ENCODE measurements at regions not wholly inside any gene's neighbourhood (a gene's known extent, or its start where the extent isn't known, plus 50 kb on each side); places are given as distances from the start of the nearest gene placed in this dataset.
"Not testable (repeated sequence)": the region's sequence is repeated elsewhere in the genome, so short reads cannot be mapped to it uniquely, and the experiment has no call there.

DNA sequence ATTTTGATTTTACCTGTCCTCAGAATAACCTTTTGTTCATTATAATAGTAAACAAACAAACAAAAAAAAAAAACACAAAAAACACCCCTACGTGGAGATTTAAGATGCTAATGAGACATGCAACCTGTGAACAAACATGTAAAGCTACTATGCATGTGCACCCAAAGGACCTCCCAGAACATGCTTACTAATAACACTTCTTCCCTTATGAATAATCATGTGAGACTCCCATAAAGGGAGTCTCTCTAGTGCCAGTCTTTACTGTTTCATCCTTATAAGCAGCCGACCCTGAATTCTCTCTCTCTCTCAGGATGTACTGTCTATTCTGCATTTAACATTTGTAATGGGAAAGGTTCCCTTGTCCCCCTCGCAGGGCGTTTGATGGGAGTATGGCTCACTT, 1051.1 kb downstream of the PCDH17 start:
- H3K27ac ChIP-seq (ENCODE audit: low read length), result no peak overlapping the region
- DNase-seq, result no peak
- H3K27me3 ChIP-seq (replicated peaks in 1 of 2; ENCODE audit: control insufficient read depth in 2 of 2, extremely low read depth in 1 of 2, insufficient read depth in 2 of 2, low read length in 1 of 2), result no peaks in the 10 kb centered on the region
- H3K9me3 Mint-ChIP-seq, result peaks cover 13 to 21% (median 13%) of the 10 kb centered on the region in 3 donors
- H3K27ac Mint-ChIP-seq, result no peak overlapping the region
- H3K4me3 Mint-ChIP-seq, result no peak overlapping the region
- H3K4me1 Mint-ChIP-seq, result no peaks in the 10 kb centered on the region
- H3K4me3 ChIP-seq (ENCODE audit: control insufficient read depth in 1 of 2, extremely low read depth in 1 of 2, low read length in 1 of 2), result no peak overlapping the region
- no peaks in the 10 kb centered on the region for H3K36me3 Mint-ChIP-seq
- no peaks in the 10 kb centered on the region for H3K36me3 ChIP-seq (ENCODE audit: control insufficient read depth in 2 of 2, extremely low read depth in 1 of 2, insufficient read depth in 1 of 2, low read length in 1 of 2)
- H3K27me3 Mint-ChIP-seq, result no peaks in the 10 kb centered on the region
- no peaks in the 10 kb centered on the region for H3K4me1 ChIP-seq (ENCODE audit: control insufficient read depth in 1 of 2, extremely low read depth in 1 of 2, insufficient read depth in 2 of 2, low read length in 2 of 2)
- WGBS (ENCODE audit: insufficient coverage), result 83% methylated on average over 1 of the region's 4 CpGs
- H3K9me3 ChIP-seq, result no peaks in the 10 kb centered on the region
- no peak for ATAC-seq (replicated peaks in 1 of 4)
- ChIA-PET CTCF (no interaction called here), POLR2A (no interaction called here)

DNA sequence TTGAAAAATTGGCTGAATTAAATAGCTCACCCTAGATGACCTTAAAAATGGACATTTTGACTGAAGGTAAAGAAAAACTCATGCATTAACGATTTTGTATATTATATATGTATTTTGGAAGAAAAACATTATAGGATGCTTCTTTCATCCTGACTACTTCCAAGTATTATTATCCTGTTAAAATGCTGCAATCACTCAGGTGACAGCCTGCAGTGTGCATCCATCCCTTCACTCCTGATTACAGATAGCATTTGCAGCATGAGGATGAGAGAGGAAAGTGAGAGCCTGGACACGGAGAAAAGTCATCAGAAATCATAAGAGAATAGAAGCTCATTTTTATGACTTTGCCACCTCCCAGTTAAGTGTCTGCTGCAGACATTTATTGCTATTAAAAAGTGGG, 1055.6 kb downstream of the PCDH17 start:
- H3K9me3 Mint-ChIP-seq, result peaks cover 10 to 19% (median 14%) of the 10 kb centered on the region in 3 donors
- WGBS (ENCODE audit: insufficient coverage), result no CpG with 5 or more reads among the region's 2 CpGs
- H3K36me3 ChIP-seq (ENCODE audit: control insufficient read depth in 2 of 2, extremely low read depth in 1 of 2, insufficient read depth in 1 of 2, low read length in 1 of 2), result no peaks in the 10 kb centered on the region
- H3K27me3 ChIP-seq (replicated peaks in 1 of 2; ENCODE audit: control insufficient read depth in 2 of 2, extremely low read depth in 1 of 2, insufficient read depth in 2 of 2, low read length in 1 of 2), result no peaks in the 10 kb centered on the region
- POLR2A ChIA-PET, result no interaction called here
- CTCF ChIA-PET, result no interaction called here
- H3K4me1 ChIP-seq (ENCODE audit: control insufficient read depth in 1 of 2, extremely low read depth in 1 of 2, insufficient read depth in 2 of 2, low read length in 2 of 2), result no peaks in the 10 kb centered on the region
- H3K9me3 ChIP-seq, result no peaks in the 10 kb centered on the region
- ATAC-seq (replicated peaks in 1 of 4) (no peak), DNase-seq (no peak)
- H3K4me1 Mint-ChIP-seq, result no peaks in the 10 kb centered on the region
- no peaks in the 10 kb centered on the region for H3K27me3 Mint-ChIP-seq
- no peak overlapping the region for H3K27ac ChIP-seq (ENCODE audit: low read length)
- no peak overlapping the region for H3K4me3 Mint-ChIP-seq
- H3K27ac Mint-ChIP-seq, result no peak overlapping the region
- H3K36me3 Mint-ChIP-seq, result no peaks in the 10 kb centered on the region
- no peak overlapping the region for H3K4me3 ChIP-seq (ENCODE audit: control insufficient read depth in 1 of 2, extremely low read depth in 1 of 2, low read length in 1 of 2)

DNA sequence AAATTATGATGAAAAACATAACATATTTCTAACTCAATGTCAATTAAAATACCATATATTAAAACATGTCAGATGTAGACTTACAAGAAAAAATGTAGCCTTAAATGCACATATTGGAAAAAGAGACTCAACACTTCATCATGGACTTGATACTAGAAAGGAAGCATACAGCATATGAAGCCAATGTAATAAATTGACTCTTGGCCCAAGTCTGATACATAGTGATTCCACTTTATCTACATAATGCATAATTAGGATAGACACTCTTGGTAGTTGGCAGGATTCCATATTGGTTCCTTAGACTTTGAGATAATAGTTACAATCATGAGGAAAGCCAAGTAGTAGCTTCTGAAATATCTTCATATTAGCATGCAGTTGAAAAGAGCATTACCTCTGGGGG, 1067.0 kb downstream of the PCDH17 start:
- H3K9me3 Mint-ChIP-seq, result peaks cover 13 to 24% (median 23%) of the 10 kb centered on the region in 3 donors
- Histone ChIP-seq H3K9me3 (no peaks in the 10 kb centered on the region), H3K36me3 (ENCODE audit: control insufficient read depth in 2 of 2, extremely low read depth in 1 of 2, insufficient read depth in 1 of 2, low read length in 1 of 2) (no peaks in the 10 kb centered on the region), H3K27me3 (replicated peaks in 1 of 2; ENCODE audit: control insufficient read depth in 2 of 2, extremely low read depth in 1 of 2, insufficient read depth in 2 of 2, low read length in 1 of 2) (no peaks in the 10 kb centered on the region), H3K4me3 (ENCODE audit: control insufficient read depth in 1 of 2, extremely low read depth in 1 of 2, low read length in 1 of 2) (no peak overlapping the region), H3K27ac (ENCODE audit: low read length) (no peak overlapping the region), H3K4me1 (ENCODE audit: control insufficient read depth in 1 of 2, extremely low read depth in 1 of 2, insufficient read depth in 2 of 2, low read length in 2 of 2) (no peaks in the 10 kb centered on the region)
- no peaks in the 10 kb centered on the region for H3K27me3 Mint-ChIP-seq
- ChIA-PET POLR2A (no interaction called here), CTCF (no interaction called here)
- ATAC-seq (replicated peaks in 1 of 4) (no peak), DNase-seq (no peak)
- H3K4me1 Mint-ChIP-seq, result no peaks in the 10 kb centered on the region
- no peak overlapping the region for H3K27ac Mint-ChIP-seq
- H3K4me3 Mint-ChIP-seq, result no peak overlapping the region
- H3K36me3 Mint-ChIP-seq, result no peaks in the 10 kb centered on the region

DNA sequence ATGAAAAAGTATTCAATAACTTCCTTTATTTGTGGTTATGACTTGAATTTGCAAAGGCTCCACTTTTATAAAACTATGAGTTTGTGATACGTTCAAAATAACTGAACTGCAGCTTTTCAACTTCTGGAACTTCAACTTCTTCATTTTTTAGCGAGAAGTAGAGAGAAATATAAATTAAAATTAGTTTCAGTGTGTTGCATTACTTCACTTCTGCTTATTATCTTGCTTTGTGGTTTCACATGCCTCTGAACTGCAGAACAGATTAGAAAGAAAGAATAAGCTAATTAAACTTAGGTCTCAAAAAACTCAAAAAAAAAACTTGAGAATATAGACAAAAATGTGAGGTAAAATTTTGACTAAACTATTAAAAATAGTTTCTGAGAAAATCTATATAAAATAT, 1073.4 kb downstream of the PCDH17 start:
- DNase-seq, result no peak
- no CpG with 5 or more reads among the region's 2 CpGs for WGBS (ENCODE audit: insufficient coverage)
- Mint-ChIP-seq H3K36me3 (no peaks in the 10 kb centered on the region), H3K4me3 (no peak overlapping the region), H3K4me1 (no peaks in the 10 kb centered on the region), H3K27ac (no peak overlapping the region), H3K27me3 (no peaks in the 10 kb centered on the region), H3K9me3 (peaks cover 7 to 24% (median 9%) of the 10 kb centered on the region in 3 donors)
- H3K36me3 ChIP-seq (ENCODE audit: control insufficient read depth in 2 of 2, extremely low read depth in 1 of 2, insufficient read depth in 1 of 2, low read length in 1 of 2), result no peaks in the 10 kb centered on the region
- ChIA-PET CTCF (interaction anchor here in 1 of 2 donors (0.6 kb wide), 1 partner anchor 61 kb away, joined by 9 read pairs; no protein-coding TSS in a partner anchor), POLR2A (no interaction called here)
- H3K4me3 ChIP-seq (ENCODE audit: control insufficient read depth in 1 of 2, extremely low read depth in 1 of 2, low read length in 1 of 2), result no peak overlapping the region
- ATAC-seq (replicated peaks in 1 of 4), result no peak
- H3K27me3 ChIP-seq (replicated peaks in 1 of 2; ENCODE audit: control insufficient read depth in 2 of 2, extremely low read depth in 1 of 2, insufficient read depth in 2 of 2, low read length in 1 of 2), result no peaks in the 10 kb centered on the region
- H3K27ac ChIP-seq (ENCODE audit: low read length), result no peak overlapping the region
- H3K9me3 ChIP-seq, result no peaks in the 10 kb centered on the region
- no peaks in the 10 kb centered on the region for H3K4me1 ChIP-seq (ENCODE audit: control insufficient read depth in 1 of 2, extremely low read depth in 1 of 2, insufficient read depth in 2 of 2, low read length in 2 of 2)

DNA sequence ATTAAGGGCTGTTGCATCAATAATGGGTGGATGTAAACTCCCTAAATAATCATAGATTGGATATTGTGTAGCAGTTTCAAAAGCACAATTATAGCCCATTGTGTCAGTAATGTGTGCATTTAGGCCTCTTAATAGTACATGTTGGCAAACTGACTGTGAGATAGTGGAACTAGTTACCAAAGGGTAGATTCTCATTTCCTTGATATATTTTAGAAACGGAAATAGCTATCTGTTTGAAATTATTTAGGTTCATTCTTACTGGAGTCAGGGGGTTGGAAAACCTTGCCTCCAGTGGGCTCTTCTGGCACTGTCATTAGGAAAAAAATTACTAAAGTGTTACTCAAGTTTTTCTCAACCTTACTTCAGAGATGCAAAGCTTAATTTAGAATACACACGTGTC, 1074.9 kb downstream of the PCDH17 start:
- Mint-ChIP-seq H3K36me3 (no peaks in the 10 kb centered on the region), H3K9me3 (peaks cover 14 to 28% (median 16%) of the 10 kb centered on the region in 3 donors), H3K4me3 (no peak overlapping the region), H3K4me1 (no peaks in the 10 kb centered on the region), H3K27me3 (no peaks in the 10 kb centered on the region), H3K27ac (no peak overlapping the region)
- ChIA-PET POLR2A (no interaction called here), CTCF (interaction anchor here in 1 of 2 donors (0.6 kb wide), 2 partner anchors 47 to 417 kb away, joined by 3 read pairs; no protein-coding TSS in a partner anchor)
- 86% methylated on average over 1 of the region's 2 CpGs for WGBS (ENCODE audit: insufficient coverage)
- ATAC-seq (replicated peaks in 1 of 4) (no peak), DNase-seq (no peak)
- Histone ChIP-seq H3K4me1 (ENCODE audit: control insufficient read depth in 1 of 2, extremely low read depth in 1 of 2, insufficient read depth in 2 of 2, low read length in 2 of 2) (no peaks in the 10 kb centered on the region), H3K36me3 (ENCODE audit: control insufficient read depth in 2 of 2, extremely low read depth in 1 of 2, insufficient read depth in 1 of 2, low read length in 1 of 2) (no peaks in the 10 kb centered on the region), H3K4me3 (ENCODE audit: control insufficient read depth in 1 of 2, extremely low read depth in 1 of 2, low read length in 1 of 2) (no peak overlapping the region), H3K9me3 (no peaks in the 10 kb centered on the region), H3K27me3 (replicated peaks in 1 of 2; ENCODE audit: control insufficient read depth in 2 of 2, extremely low read depth in 1 of 2, insufficient read depth in 2 of 2, low read length in 1 of 2) (no peaks in the 10 kb centered on the region), H3K27ac (ENCODE audit: low read length) (no peak overlapping the region)

DNA sequence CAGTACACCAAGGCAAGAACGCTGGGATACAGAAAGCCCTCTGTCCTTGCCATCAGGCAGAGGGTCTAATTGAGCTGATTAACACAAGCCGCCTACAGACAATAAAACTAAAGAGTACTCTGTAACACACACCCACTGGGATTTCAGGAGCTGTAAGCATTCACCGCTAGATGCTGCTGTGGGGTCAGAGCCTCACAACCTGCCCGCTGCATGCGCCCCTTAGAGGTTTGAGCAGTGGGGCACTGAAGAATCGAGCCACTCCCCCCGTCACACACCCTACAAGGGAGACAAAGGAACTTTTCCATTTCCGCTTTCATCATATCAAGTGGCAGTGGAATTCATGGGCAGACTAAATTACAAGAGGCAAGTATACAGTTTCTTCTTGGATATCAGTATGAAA, 1080.6 kb downstream of the PCDH17 start:
- DNase-seq (no peak), ATAC-seq (replicated peaks in 1 of 4) (no peak)
- Mint-ChIP-seq H3K27ac (no peak overlapping the region), H3K9me3 (peaks cover 13 to 23% (median 23%) of the 10 kb centered on the region in 3 donors), H3K4me1 (no peaks in the 10 kb centered on the region), H3K4me3 (no peak overlapping the region), H3K27me3 (no peaks in the 10 kb centered on the region), H3K36me3 (no peaks in the 10 kb centered on the region)
- Histone ChIP-seq H3K27me3 (replicated peaks in 1 of 2; ENCODE audit: control insufficient read depth in 2 of 2, extremely low read depth in 1 of 2, insufficient read depth in 2 of 2, low read length in 1 of 2) (no peaks in the 10 kb centered on the region), H3K27ac (ENCODE audit: low read length) (no peak overlapping the region), H3K9me3 (no peaks in the 10 kb centered on the region), H3K4me3 (ENCODE audit: control insufficient read depth in 1 of 2, extremely low read depth in 1 of 2, low read length in 1 of 2) (no peak overlapping the region), H3K36me3 (ENCODE audit: control insufficient read depth in 2 of 2, extremely low read depth in 1 of 2, insufficient read depth in 1 of 2, low read length in 1 of 2) (no peaks in the 10 kb centered on the region), H3K4me1 (ENCODE audit: control insufficient read depth in 1 of 2, extremely low read depth in 1 of 2, insufficient read depth in 2 of 2, low read length in 2 of 2) (no peaks in the 10 kb centered on the region)
- ChIA-PET CTCF (no interaction called here), POLR2A (no interaction called here)
- WGBS (ENCODE audit: insufficient coverage), result 86% methylated on average over 2 of the region's 8 CpGs

DNA sequence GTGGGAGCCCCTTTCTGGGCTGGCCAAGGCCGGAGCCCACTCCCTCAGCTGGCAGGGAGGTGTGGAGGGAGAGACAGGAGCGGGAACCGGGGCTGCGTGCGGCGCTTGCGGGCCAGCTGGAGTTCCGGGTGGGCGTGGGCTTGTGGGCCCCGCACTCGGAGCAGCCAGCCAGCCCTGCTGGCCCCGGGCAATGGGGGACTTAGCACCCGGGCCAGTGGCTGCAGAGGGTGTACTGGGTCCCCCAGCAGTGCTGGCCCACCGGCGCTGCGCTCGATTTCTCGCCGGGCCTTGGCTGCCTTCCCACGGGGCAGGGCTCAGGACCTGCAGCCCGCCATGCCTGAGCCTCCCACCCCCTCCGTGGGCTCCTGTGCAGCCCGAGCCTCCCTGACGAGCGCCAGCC, 1082.5 kb downstream of the PCDH17 start:
- WGBS (ENCODE audit: insufficient coverage), result 96% methylated on average over 5 of the region's 25 CpGs
- H3K4me3 ChIP-seq (ENCODE audit: control insufficient read depth in 1 of 2, extremely low read depth in 1 of 2, low read length in 1 of 2); H3K4me1 Mint-ChIP-seq; DNase-seq; H3K9me3 ChIP-seq; H3K36me3 Mint-ChIP-seq; ATAC-seq (replicated peaks in 1 of 4); CTCF ChIA-PET; POLR2A ChIA-PET; H3K36me3 ChIP-seq (ENCODE audit: control insufficient read depth in 2 of 2, extremely low read depth in 1 of 2, insufficient read depth in 1 of 2, low read length in 1 of 2); H3K27ac Mint-ChIP-seq; H3K27me3 Mint-ChIP-seq; H3K27me3 ChIP-seq (replicated peaks in 1 of 2; ENCODE audit: control insufficient read depth in 2 of 2, extremely low read depth in 1 of 2, insufficient read depth in 2 of 2, low read length in 1 of 2); H3K4me3 Mint-ChIP-seq; H3K27ac ChIP-seq (ENCODE audit: low read length); H3K4me1 ChIP-seq (ENCODE audit: control insufficient read depth in 1 of 2, extremely low read depth in 1 of 2, insufficient read depth in 2 of 2, low read length in 2 of 2): not testable (repeated sequence)
- H3K9me3 Mint-ChIP-seq, result peaks cover 13 to 26% (median 21%) of the 10 kb centered on the region in 3 donors

All from T-cell (primary cell).